ENCODE measurements at regions not wholly inside any gene's neighbourhood (a gene's known extent, or its start where the extent isn't known, plus 50 kb on each side); places are given as distances from the start of the nearest gene placed in this dataset.

DNA sequence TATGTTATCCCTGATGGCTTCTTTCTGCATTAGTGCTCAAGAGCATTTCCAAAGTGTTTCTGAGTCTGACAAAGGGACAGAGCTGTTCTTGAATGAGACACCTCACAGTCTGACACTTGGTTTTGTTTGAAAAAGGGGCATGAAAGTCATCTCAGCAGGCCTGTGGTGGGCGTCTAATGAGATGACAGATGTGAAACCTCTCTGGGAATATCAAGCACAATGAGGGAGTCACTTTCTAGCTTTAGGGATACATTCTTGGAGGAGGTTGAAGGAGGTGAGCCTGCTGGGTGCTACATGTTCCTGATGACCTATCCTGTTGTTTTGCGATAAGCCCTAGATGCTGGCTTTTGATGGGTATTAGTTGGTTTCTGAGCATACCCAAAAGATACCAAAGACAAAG lies 290.5 kb downstream of the NUAK1 start:
- TF ChIP-seq, protein P1, sequence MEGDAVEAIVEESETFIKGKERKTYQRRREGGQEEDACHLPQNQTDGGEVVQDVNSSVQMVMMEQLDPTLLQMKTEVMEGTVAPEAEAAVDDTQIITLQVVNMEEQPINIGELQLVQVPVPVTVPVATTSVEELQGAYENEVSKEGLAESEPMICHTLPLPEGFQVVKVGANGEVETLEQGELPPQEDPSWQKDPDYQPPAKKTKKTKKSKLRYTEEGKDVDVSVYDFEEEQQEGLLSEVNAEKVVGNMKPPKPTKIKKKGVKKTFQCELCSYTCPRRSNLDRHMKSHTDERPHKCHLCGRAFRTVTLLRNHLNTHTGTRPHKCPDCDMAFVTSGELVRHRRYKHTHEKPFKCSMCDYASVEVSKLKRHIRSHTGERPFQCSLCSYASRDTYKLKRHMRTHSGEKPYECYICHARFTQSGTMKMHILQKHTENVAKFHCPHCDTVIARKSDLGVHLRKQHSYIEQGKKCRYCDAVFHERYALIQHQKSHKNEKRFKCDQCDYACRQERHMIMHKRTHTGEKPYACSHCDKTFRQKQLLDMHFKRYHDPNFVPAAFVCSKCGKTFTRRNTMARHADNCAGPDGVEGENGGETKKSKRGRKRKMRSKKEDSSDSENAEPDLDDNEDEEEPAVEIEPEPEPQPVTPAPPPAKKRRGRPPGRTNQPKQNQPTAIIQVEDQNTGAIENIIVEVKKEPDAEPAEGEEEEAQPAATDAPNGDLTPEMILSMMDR (IDR thresholded peaks at IDR 0.05), result no peak
- Mint-ChIP-seq H3K4me1 (peaks cover 12% of the 10 kb centered on the region), H3K9me3 (peaks cover 8% of the 10 kb centered on the region), H3K27me3 (ENCODE audit: low read depth, poor library complexity) (no peaks in the 10 kb centered on the region), H3K36me3 (ENCODE audit: low read depth) (no peaks in the 10 kb centered on the region), H3K27ac (no peak overlapping the region), H3K4me3 (no peak overlapping the region)
- no peak for DNase-seq

- Mint-ChIP-seq H3K4me3 (no peak overlapping the region), H3K9me3 (peaks cover 8% of the 10 kb centered on the region), H3K36me3 (ENCODE audit: low read depth) (no peaks in the 10 kb centered on the region), H3K4me1 (peaks cover 12% of the 10 kb centered on the region), H3K27me3 (ENCODE audit: low read depth, poor library complexity) (no peaks in the 10 kb centered on the region), H3K27ac (no peak overlapping the region)
- TF ChIP-seq, protein P1 (IDR thresholded peaks at IDR 0.05), result no peak
- no peak for DNase-seq
Measured at GRCh38 chr12:105850103-105850968, 288.4 kb downstream of the NUAK1 start.

DNA sequence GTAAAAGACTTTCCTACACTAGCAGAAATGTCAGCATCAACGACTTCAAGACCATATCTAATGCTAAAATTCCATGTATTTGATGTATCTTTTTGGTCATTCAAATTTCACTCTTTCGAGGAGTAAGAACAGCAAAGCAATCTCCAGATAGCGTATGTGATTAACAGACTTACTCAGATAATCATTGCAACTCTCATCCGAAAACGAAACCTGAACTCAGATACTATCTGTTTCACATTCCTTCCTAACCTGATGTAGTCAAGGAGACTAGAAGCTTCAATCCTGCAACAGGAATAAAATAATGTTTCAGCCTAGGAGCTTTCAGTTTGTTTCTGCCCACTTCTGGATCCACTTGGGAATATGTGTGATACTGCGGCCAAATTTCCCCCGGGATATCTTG lies 286.3 kb downstream of the NUAK1 start:
- H3K36me3 Mint-ChIP-seq (ENCODE audit: low read depth), result no peaks in the 10 kb centered on the region
- peaks cover 4% of the 10 kb centered on the region for H3K9me3 Mint-ChIP-seq
- H3K4me3 Mint-ChIP-seq, result no peak overlapping the region
- peaks cover 4% of the 10 kb centered on the region for H3K27me3 Mint-ChIP-seq (ENCODE audit: low read depth, poor library complexity)
- peaks cover 12% of the 10 kb centered on the region for H3K4me1 Mint-ChIP-seq
- no peak for DNase-seq
- TF ChIP-seq, protein P1 (IDR thresholded peaks at IDR 0.05), result no peak
- H3K27ac Mint-ChIP-seq, result peak overlapping the region; percentile 10

DNA sequence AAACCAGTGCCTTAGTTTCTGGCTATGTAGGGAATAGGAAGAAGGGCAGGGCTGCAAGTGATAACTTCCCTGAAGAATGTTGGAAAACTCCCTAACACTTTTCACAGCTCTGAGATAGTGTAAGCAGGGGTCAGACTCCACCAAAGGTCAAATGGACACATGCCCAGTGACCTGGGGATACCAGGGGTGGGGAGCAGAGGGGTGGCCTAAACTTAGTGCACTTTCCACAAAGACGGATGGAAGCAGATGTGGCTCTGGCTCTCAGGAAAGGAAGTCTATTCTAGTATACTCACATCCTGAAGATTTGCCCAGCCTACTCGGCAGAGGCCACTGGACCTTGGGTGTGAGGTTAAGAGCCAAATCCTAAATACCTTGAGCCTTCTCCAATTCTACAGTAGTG lies 285.8 kb downstream of the NUAK1 start:
- H3K27ac Mint-ChIP-seq, result peak overlapping the region; percentile 10
- H3K36me3 Mint-ChIP-seq (ENCODE audit: low read depth), result no peaks in the 10 kb centered on the region
- no peak for DNase-seq
- peaks cover 4% of the 10 kb centered on the region for H3K9me3 Mint-ChIP-seq
- no peak overlapping the region for H3K4me3 Mint-ChIP-seq
- H3K4me1 Mint-ChIP-seq, result peaks cover 12% of the 10 kb centered on the region
- H3K27me3 Mint-ChIP-seq (ENCODE audit: low read depth, poor library complexity), result peaks cover 4% of the 10 kb centered on the region
- TF ChIP-seq, protein P1 (IDR thresholded peaks at IDR 0.05), result no peak

DNA sequence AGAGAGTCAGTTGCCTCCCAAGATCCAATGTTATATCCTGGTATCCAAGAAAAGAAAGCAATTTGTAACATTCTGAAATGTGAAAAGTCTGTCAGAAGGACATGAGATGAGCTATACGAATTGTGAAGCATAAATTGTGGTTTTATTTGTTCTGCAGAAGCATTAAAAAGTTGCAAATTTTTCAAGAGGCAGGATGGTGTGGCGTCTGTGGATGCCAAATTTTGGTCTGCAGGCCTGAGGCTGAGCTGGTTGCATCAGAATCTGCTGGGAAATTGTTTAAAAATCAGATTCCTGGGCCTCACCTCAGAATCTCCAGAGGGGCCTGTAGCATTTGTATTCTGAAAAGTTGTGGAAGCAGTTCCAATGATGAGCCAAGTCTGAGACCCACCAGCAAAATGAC lies 284.7 kb downstream of the NUAK1 start:
- Mint-ChIP-seq H3K36me3 (ENCODE audit: low read depth) (no peaks in the 10 kb centered on the region), H3K27me3 (ENCODE audit: low read depth, poor library complexity) (peaks cover 4% of the 10 kb centered on the region), H3K9me3 (peaks cover 4% of the 10 kb centered on the region), H3K4me1 (peaks cover 12% of the 10 kb centered on the region), H3K27ac (no peak overlapping the region), H3K4me3 (no peak overlapping the region)
- TF ChIP-seq, protein P1 (IDR thresholded peaks at IDR 0.05), result no peak
- DNase-seq, result no peak
